H1 (cell line): ENCODE measurements at regions not wholly inside any gene's neighbourhood (a gene's known extent, or its start where the extent isn't known, plus 50 kb on each side); places are given as distances from the start of the nearest gene placed in this dataset.

ENCODE experiments used
- CTCF ChIA-PET: fragments of 300-600 bp; sonication (Branson Sonifier 250); formaldehyde crosslinking; loops from one replicate; lab custom pipeline; 2021; ENCODE audit not compliant: partially characterized antibody; lab: Charles Lee
- POLR2A ChIA-PET: fragments of 300-600 bp; sonication (Branson Sonifier 250); formaldehyde crosslinking; loops from one replicate; lab custom pipeline; 2021; ENCODE audit warnings: inconsistent platforms; ENCODE audit not compliant: partially characterized antibody; lab: Charles Lee
- DNase-seq, 2 experiments: peaks; one replicate each; pipeline versions ENCODE4 v3.0.0 to v3.0.0-alpha.2; 2010 to 2022; ENCODE audit warnings: low spot score in 2 of 2, low read depth in 1 of 2, mixed read lengths in 1 of 2
- FAIRE-seq: peaks from 2 replicates; lab custom pipeline; 2011; peaks lifted over from hg19 to GRCh38; lab: Jason Lieb, UNC
- H2AFZ ChIP-seq: 2 replicates; pipeline ENCODE4 v1.8.1; 2012; ENCODE audit warnings: low read length, inconsistent platforms
- H2AK5ac ChIP-seq: 2 replicates; pipeline ENCODE4 v1.6.1; 2013; ENCODE audit warnings: low read depth, low read length
- H2BK120ac ChIP-seq: replicated peaks from 2 replicates; pipeline ENCODE3; 2013; ENCODE audit warnings: low read depth, low read length, inconsistent platforms
- H2BK12ac ChIP-seq: 2 replicates; pipeline ENCODE4 v1.6.1; 2013; ENCODE audit warnings: low read depth, low read length
- H2BK15ac ChIP-seq: 2 replicates; pipeline ENCODE4 v1.6.1; 2013; ENCODE audit warnings: low read length
- H2BK20ac ChIP-seq: 2 replicates; pipeline ENCODE4 v1.6.1; 2013; ENCODE audit warnings: low read length
- H2BK5ac ChIP-seq: 2 replicates; pipeline ENCODE4 v1.6.1; 2013; ENCODE audit warnings: low read depth, low read length
- H3K14ac ChIP-seq: 2 replicates; pipeline ENCODE4 v1.6.1; 2013; ENCODE audit warnings: inconsistent platforms; ENCODE audit not compliant: insufficient read length
- H3K18ac ChIP-seq: 2 replicates; pipeline ENCODE4 v1.6.1; 2013; ENCODE audit warnings: low read length; ENCODE audit errors: extremely low read depth
- H3K23ac ChIP-seq: 2 replicates; pipeline ENCODE4 v1.6.1; 2013; ENCODE audit warnings: inconsistent platforms; ENCODE audit not compliant: insufficient read length
- H3K23me2 ChIP-seq: 2 replicates; pipeline ENCODE4 v1.6.1; 2013; ENCODE audit warnings: low read depth, low read length
- H3K27ac ChIP-seq: 2 replicates; pipeline ENCODE4 v1.6.1; 2011; ENCODE audit warnings: low read depth, low read length, inconsistent platforms
- H3K27me3 ChIP-seq, 4 experiments: replicated peaks in 1 of 4; 1 replicate in 1 of 4; 2 replicates in 3 of 4; pipeline versions ENCODE4 v1.6.1 to v1.8.1; 2011 to 2013; ENCODE audit warnings: low read length in 3 of 4, mild to moderate bottlenecking in 3 of 4, inconsistent platforms in 2 of 4, mixed read lengths in 2 of 4, moderate library complexity in 1 of 4; ENCODE audit not compliant: control insufficient read depth in 3 of 4, insufficient read depth in 3 of 4; ENCODE audit errors: extremely low read depth in 1 of 4
- H3K36me3 ChIP-seq, 4 experiments: 2 replicates each; pipeline versions ENCODE4 v1.6.1 to v1.8.1; 2011 to 2013; ENCODE audit warnings: mild to moderate bottlenecking in 4 of 4, low read length in 3 of 4, moderate library complexity in 2 of 4, control low read depth in 1 of 4, inconsistent platforms in 1 of 4; ENCODE audit not compliant: insufficient read depth in 4 of 4, control insufficient read depth in 2 of 4
- H3K4ac ChIP-seq: replicated peaks from 2 replicates; pipeline ENCODE3; 2013; ENCODE audit warnings: low read length, low read depth, mixed read lengths, inconsistent platforms; ENCODE audit not compliant: insufficient read length
- H3K4me1 ChIP-seq, 4 experiments: replicated peaks in 1 of 4; 1 replicate in 1 of 4; 2 replicates in 3 of 4; pipeline versions ENCODE4 v1.6.1 to v1.8.1; 2011 to 2013; ENCODE audit warnings: low read length in 3 of 4, inconsistent platforms in 2 of 4, mixed read lengths in 1 of 4; ENCODE audit not compliant: insufficient read depth in 4 of 4, control insufficient read depth in 3 of 4
- H3K4me2 ChIP-seq, 2 experiments: 2 replicates each; pipeline versions ENCODE4 v1.6.1 to v1.8.1; 2011 to 2013; ENCODE audit warnings: low read depth in 2 of 2, low read length in 2 of 2, control low read depth in 1 of 2, inconsistent platforms in 1 of 2, mild to moderate bottlenecking in 1 of 2; ENCODE audit not compliant: insufficient read depth in 1 of 2
- H3K4me3 ChIP-seq, 4 experiments: fragments of 200-600, 300-600 bp in 1 of 4; sonication (generic), shearing (Covaris generic), sonication (Bioruptor Twin) in 1 of 4; 2 replicates each; pipeline versions ENCODE4 v1.5.1 to v1.8.1; 2011 to 2016; ENCODE audit warnings: low read length in 4 of 4, low read depth in 3 of 4, control low read depth in 2 of 4, inconsistent platforms in 2 of 4, mild to moderate bottlenecking in 2 of 4, mixed read lengths in 1 of 4, moderate library complexity in 1 of 4; ENCODE audit not compliant: insufficient read depth in 2 of 4; ENCODE audit errors: extremely low read depth in 1 of 4
- H3K56ac ChIP-seq: replicated peaks from 2 replicates; pipeline ENCODE3; 2013; ENCODE audit warnings: low read depth, mild to moderate bottlenecking, mixed read lengths, low read length, inconsistent platforms; ENCODE audit not compliant: insufficient read length
- H3K79me1 ChIP-seq: 2 replicates; pipeline ENCODE4 v1.6.1; 2013; ENCODE audit warnings: low read depth, low read length, control low read depth
- H3K79me2 ChIP-seq, 2 experiments: 2 replicates each; pipeline versions ENCODE4 v1.6.1 to v1.8.1; 2012 to 2013; ENCODE audit warnings: low read length in 2 of 2, mild to moderate bottlenecking in 2 of 2, inconsistent platforms in 1 of 2; ENCODE audit not compliant: insufficient read depth in 2 of 2, control insufficient read depth in 1 of 2
- H3K9ac ChIP-seq, 4 experiments: replicated peaks in 1 of 4; 1 replicate in 1 of 4; 2 replicates in 3 of 4; pipeline versions ENCODE4 v1.6.1 to v1.8.1; 2011 to 2013; ENCODE audit warnings: low read depth in 3 of 4, low read length in 3 of 4, control low read depth in 2 of 4, mild to moderate bottlenecking in 2 of 4, moderate library complexity in 2 of 4, inconsistent platforms in 1 of 4; ENCODE audit errors: extremely low read depth in 1 of 4
- H3K9me3 ChIP-seq, 2 experiments: 2 replicates each; pipeline versions ENCODE4 v1.6.1 to v1.8.1; 2012 to 2013; ENCODE audit warnings: mild to moderate bottlenecking in 2 of 2, moderate library complexity in 2 of 2, control low read depth in 1 of 2, inconsistent platforms in 1 of 2, low read depth in 1 of 2, low read length in 1 of 2, mixed read lengths in 1 of 2; ENCODE audit not compliant: insufficient read depth in 2 of 2
- H4K20me1 ChIP-seq, 2 experiments: replicated peaks in 1 of 2; 2 replicates each; pipeline versions ENCODE3 to v1.8.1; 2011 to 2013; ENCODE audit warnings: inconsistent platforms in 2 of 2, low read length in 2 of 2, mild to moderate bottlenecking in 1 of 2; ENCODE audit not compliant: insufficient read depth in 2 of 2, control insufficient read depth in 1 of 2
- H4K5ac ChIP-seq: 2 replicates; pipeline ENCODE4 v1.6.1; 2013; ENCODE audit warnings: low read length, low read depth, mixed read lengths, inconsistent platforms; ENCODE audit not compliant: insufficient read length
- H4K8ac ChIP-seq: 2 replicates; pipeline ENCODE4 v1.8.0; 2013; ENCODE audit warnings: mild to moderate bottlenecking, moderate library complexity, low read length, inconsistent platforms; ENCODE audit not compliant: insufficient read depth; ENCODE audit errors: extremely low read depth
- H4K91ac ChIP-seq: replicated peaks from 2 replicates; pipeline ENCODE3; 2013; ENCODE audit warnings: low read length, mixed read lengths, inconsistent platforms; ENCODE audit not compliant: insufficient read length
- BACH1 ChIP-seq: IDR thresholded peaks from 2 replicates; pipeline ENCODE4 v1.6.1; 2012; ENCODE audit warnings: low read length, improper control_type of control experiment
- BRCA1 ChIP-seq: IDR thresholded peaks from 2 replicates; pipeline ENCODE4 v1.6.1; 2012; ENCODE audit warnings: low read depth, low read length, improper control_type of control experiment
- CBX5 ChIP-seq: fragments of 300-800, 300-1000 bp; sonication (generic); IDR thresholded peaks from 2 replicates; pipeline ENCODE4 v1.7.1; 2016; ENCODE audit warnings: antibody characterized with exemption, low read length, low read depth
- EGR1 ChIP-seq: IDR thresholded peaks from 2 replicates; pipeline ENCODE4 v1.6.1; 2011; ENCODE audit warnings: low read depth, low read length, borderline replicate concordance
- EZH2 ChIP-seq: fragments of 200-600 bp; sonication (generic); IDR thresholded peaks from 2 replicates; pipeline ENCODE4 v1.7.1; 2012; ENCODE audit warnings: low read depth, mild to moderate bottlenecking, moderate library complexity, low read length, inconsistent platforms; ENCODE audit not compliant: severe bottlenecking
- GTF2F1 ChIP-seq: IDR thresholded peaks from 2 replicates; pipeline ENCODE4 v1.6.1; 2012; ENCODE audit warnings: low read depth, low read length, improper control_type of control experiment, borderline replicate concordance
- HDAC6 ChIP-seq: IDR thresholded peaks from one replicate; pipeline ENCODE4 v1.7.1; 2012; ENCODE audit warnings: low read depth, mild to moderate bottlenecking, inconsistent platforms, low read length, moderate library complexity
- RFX5 ChIP-seq: IDR thresholded peaks from 2 replicates; pipeline ENCODE4 v1.6.1; 2011; ENCODE audit warnings: low read depth, low read length, improper control_type of control experiment, borderline replicate concordance
- SP4 ChIP-seq: IDR thresholded peaks from 2 replicates; pipeline ENCODE4 v1.6.1; 2012; ENCODE audit warnings: low read length, inconsistent platforms
- SUZ12 ChIP-seq: fragments of 200-600 bp; sonication (generic); IDR thresholded peaks from 2 replicates; pipeline ENCODE4 v1.6.1; 2012; ENCODE audit warnings: mild to moderate bottlenecking, inconsistent platforms, low read length, moderate library complexity, mixed read lengths
- TAF1 ChIP-seq: IDR thresholded peaks from 2 replicates; pipeline ENCODE4 v1.6.1; 2011; ENCODE audit warnings: mild to moderate bottlenecking, low read depth, low read length
- TAF7 ChIP-seq: optimal IDR thresholded peaks from 2 replicates; pipeline ENCODE3; 2011; ENCODE audit warnings: low read depth, mild to moderate bottlenecking, inconsistent platforms, low read length, moderate library complexity, borderline replicate concordance
- TBP ChIP-seq: IDR thresholded peaks from 2 replicates; pipeline ENCODE4 v1.6.1; 2011; ENCODE audit warnings: low read depth, low read length, improper control_type of control experiment
- WGBS, 2 experiments: shearing (Covaris generic) in 1 of 2; methylation state at CpG; one replicate each; pipeline versions ENCODE4 v1.1.6 to v1.1.7; 2013 to 2015; ENCODE audit warnings: low lambda C conversion rate in 2 of 2, mixed read lengths in 2 of 2, inconsistent platforms in 1 of 2, low coverage in 1 of 2, missing lambda C conversion rate in 1 of 2; ENCODE audit not compliant: insufficient replicate concordance in 2 of 2, insufficient coverage in 1 of 2, insufficient read length in 1 of 2; ENCODE audit errors: extremely low coverage in 1 of 2, missing lambda C conversion rate in 1 of 2; 5-methylcytosine and 5-hydroxymethylcytosine counted together
- TF ChIP-seq, protein P1 (sequence below): IDR thresholded peaks from 2 replicates; pipeline ENCODE4 v1.6.1; 2012; ENCODE audit warnings: low read length, inconsistent platforms

- H2AFZ ChIP-seq: peak overlapping the region; percentile 51; the same call in 1 of the 2 replicates
- no peak for TF ChIP-seq SP4
- no peak for TF ChIP-seq EZH2
- TF ChIP-seq TAF1: no peak
- TF ChIP-seq SUZ12: no peak
- TF ChIP-seq RFX5: no peak
- TF ChIP-seq, protein P1, sequence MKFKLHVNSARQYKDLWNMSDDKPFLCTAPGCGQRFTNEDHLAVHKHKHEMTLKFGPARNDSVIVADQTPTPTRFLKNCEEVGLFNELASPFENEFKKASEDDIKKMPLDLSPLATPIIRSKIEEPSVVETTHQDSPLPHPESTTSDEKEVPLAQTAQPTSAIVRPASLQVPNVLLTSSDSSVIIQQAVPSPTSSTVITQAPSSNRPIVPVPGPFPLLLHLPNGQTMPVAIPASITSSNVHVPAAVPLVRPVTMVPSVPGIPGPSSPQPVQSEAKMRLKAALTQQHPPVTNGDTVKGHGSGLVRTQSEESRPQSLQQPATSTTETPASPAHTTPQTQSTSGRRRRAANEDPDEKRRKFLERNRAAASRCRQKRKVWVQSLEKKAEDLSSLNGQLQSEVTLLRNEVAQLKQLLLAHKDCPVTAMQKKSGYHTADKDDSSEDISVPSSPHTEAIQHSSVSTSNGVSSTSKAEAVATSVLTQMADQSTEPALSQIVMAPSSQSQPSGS: no peak
- TF ChIP-seq GTF2F1: no peak
- no peak for TF ChIP-seq TAF7
- TF ChIP-seq EGR1: no peak
- no peak for TF ChIP-seq BRCA1
- no peak for TF ChIP-seq BACH1
- TF ChIP-seq CBX5: no peak
- TF ChIP-seq HDAC6: no peak
- TF ChIP-seq TBP: no peak
- no peak overlapping the region for H3K56ac ChIP-seq
These were observed 126.1 kb downstream of the PSMG1 start for GRCh38 chr21:39057121-39057520.

More at GRCh38 chr21:39057121-39057520, 126.1 kb downstream of the PSMG1 start:
- no peak overlapping the region for H3K27ac ChIP-seq
- FAIRE-seq (no peak), DNase-seq (no peak)
- no peaks in the 10 kb centered on the region for H4K20me1 ChIP-seq
- 73% methylated on average over 2 of the region's 2 CpGs; no CpG with 5 or more reads in 1 of the 2 experiments for WGBS, 2 experiments
- no peaks in the 10 kb centered on the region for H3K9me3 ChIP-seq
- no peak overlapping the region for H2BK20ac ChIP-seq
- no peak overlapping the region for H4K8ac ChIP-seq
- H2BK15ac ChIP-seq: no peak overlapping the region
- H4K5ac ChIP-seq: no peak overlapping the region
- H3K23me2 ChIP-seq: no peaks in the 10 kb centered on the region
- no peak overlapping the region for H3K18ac ChIP-seq
- no peak overlapping the region for H2AK5ac ChIP-seq
- no peaks in the 10 kb centered on the region for H3K79me2 ChIP-seq
- H3K9ac ChIP-seq: no peak overlapping the region
- H2BK120ac ChIP-seq: no peak overlapping the region
- no peak overlapping the region for H3K4me2 ChIP-seq
- no peaks in the 10 kb centered on the region for H3K4me1 ChIP-seq
- ChIA-PET CTCF (interaction anchor here (0.6 kb wide), 1 partner anchor 293 kb away, joined by 3 read pairs; no protein-coding TSS in a partner anchor), POLR2A (no interaction called here)
- no peaks in the 10 kb centered on the region for H3K79me1 ChIP-seq
- H3K27me3 ChIP-seq: no peaks in the 10 kb centered on the region
- H2BK12ac ChIP-seq: 0 out of 2 replicates have a peak overlapping the region, but pooled peaks have one; percentile 9
- no peak overlapping the region for H3K14ac ChIP-seq
- no peak overlapping the region for H3K4ac ChIP-seq
- no peak overlapping the region for H3K23ac ChIP-seq
- H3K4me3 ChIP-seq: no peak overlapping the region
- H2BK5ac ChIP-seq: no peak overlapping the region
- no peak overlapping the region for H4K91ac ChIP-seq
- no peaks in the 10 kb centered on the region for H3K36me3 ChIP-seq
